SK-N-SH (cell line): ENCODE measurements at regions not wholly inside any gene's neighbourhood (a gene's known extent, or its start where the extent isn't known, plus 50 kb on each side); places are given as distances from the start of the nearest gene placed in this dataset.

Experiments used
- CTCF ChIA-PET: fragments of 300-600, 350-600 bp; formaldehyde crosslinking; extraction: SDS; loops from one replicate; lab custom pipeline; 2021; lab: Yijun Ruan, JAX
- POLR2A ChIA-PET: fragments of 350-600 bp; sonication (Branson Sonifier 250); formaldehyde crosslinking; extraction: SDS; loops from one replicate; lab custom pipeline; 2020; ENCODE audit warnings: antibody characterized with exemption, inconsistent platforms; lab: Yijun Ruan, JAX
- DNase-seq: peaks from one replicate; pipeline ENCODE4 v3.0.0; 2012
- H2AFZ ChIP-seq: fragments of 200-600 bp; sonication (generic); 2 replicates; pipeline ENCODE4 v1.8.1; 2016; ENCODE audit warnings: antibody characterized with exemption, mild to moderate bottlenecking, low read depth
- H3F3A ChIP-seq: fragments of 200-600 bp; sonication (generic); replicated peaks from 2 replicates; pipeline ENCODE3; 2016; ENCODE audit warnings: antibody characterized with exemption, mild to moderate bottlenecking; ENCODE audit not compliant: insufficient read depth
- H3K27ac ChIP-seq, 2 experiments: fragments of 200-500 bp in 1 of 2; fragments of 200-600 bp in 1 of 2; sonication (Bioruptor generic) in 1 of 2; sonication (generic), shearing (Covaris generic) in 1 of 2; 2 replicates each; pipeline versions ENCODE4 v1.5.1 to v1.6.1; 2014 to 2016; ENCODE audit warnings: low read depth in 2 of 2, inconsistent platforms in 1 of 2, low read length in 1 of 2, mild to moderate bottlenecking in 1 of 2, mixed read lengths in 1 of 2
- H3K27me3 ChIP-seq: fragments of 200-600 bp; sonication (generic), shearing (Covaris generic); 2 replicates; pipeline ENCODE4 v1.6.1; 2016; ENCODE audit warnings: mixed run types; ENCODE audit not compliant: insufficient read depth
- H3K36me3 ChIP-seq, 2 experiments: fragments of 200-500 bp in 1 of 2; fragments of 200-600 bp in 1 of 2; sonication (Bioruptor generic) in 1 of 2; sonication (generic) in 1 of 2; replicated peaks in 1 of 2; 2 replicates each; pipeline versions ENCODE3 to v1.5.1; 2014 to 2016; ENCODE audit warnings: low read length in 1 of 2, mild to moderate bottlenecking in 1 of 2; ENCODE audit not compliant: insufficient read depth in 2 of 2, control insufficient read depth in 1 of 2
- H3K4me1 ChIP-seq, 2 experiments: fragments of 200-500 bp in 1 of 2; fragments of 200-600 bp in 1 of 2; sonication (Bioruptor generic) in 1 of 2; sonication (generic), shearing (Covaris generic) in 1 of 2; 2 replicates each; pipeline versions ENCODE4 v1.5.1 to v1.6.1; 2014 to 2016; ENCODE audit warnings: low read depth in 1 of 2, low read length in 1 of 2, mixed run types in 1 of 2; ENCODE audit not compliant: insufficient read depth in 2 of 2, control insufficient read depth in 1 of 2
- H3K4me2 ChIP-seq: fragments of 200-600 bp; sonication (generic), shearing (Covaris generic); 2 replicates; pipeline ENCODE4 v1.6.1; 2017; ENCODE audit warnings: mixed run types
- H3K4me3 ChIP-seq, 2 experiments: fragments of 200-500 bp in 1 of 2; fragments of 200-600 bp in 1 of 2; sonication (Bioruptor generic) in 1 of 2; sonication (generic), shearing (Covaris generic) in 1 of 2; 2 replicates each; pipeline versions ENCODE4 v1.5.1 to v1.8.1; 2014 to 2016; ENCODE audit warnings: low read depth in 2 of 2, inconsistent platforms in 1 of 2, low read length in 1 of 2, mild to moderate bottlenecking in 1 of 2, mixed read lengths in 1 of 2, moderate library complexity in 1 of 2
- H3K79me2 ChIP-seq: fragments of 200-600 bp; sonication (generic); 2 replicates; pipeline ENCODE4 v1.8.1; 2017; ENCODE audit warnings: mild to moderate bottlenecking; ENCODE audit not compliant: insufficient read depth
- H3K9ac ChIP-seq: fragments of 200-600 bp; sonication (generic); 2 replicates; pipeline ENCODE4 v1.6.1; 2017; ENCODE audit warnings: mixed run types
- H3K9me2 ChIP-seq: fragments of 200-600 bp; sonication (generic); 2 replicates; pipeline ENCODE4 v1.6.1; 2017; ENCODE audit warnings: mixed run types
- H3K9me3 ChIP-seq: fragments of 200-600 bp; sonication (generic); 2 replicates; pipeline ENCODE4 v1.6.1; 2017; ENCODE audit warnings: mixed run types, mild to moderate bottlenecking, moderate library complexity
- H4K20me1 ChIP-seq: fragments of 200-600 bp; sonication (generic); 2 replicates; pipeline ENCODE4 v1.6.1; 2017; ENCODE audit warnings: mild to moderate bottlenecking, mixed run types; ENCODE audit not compliant: insufficient read depth
- CHD2 ChIP-seq: fragments of 150-350 bp; IDR thresholded peaks from 2 replicates; pipeline ENCODE4 v1.6.1; 2018; ENCODE audit warnings: low read length; ENCODE audit not compliant: partially characterized antibody
- FOSL2 ChIP-seq: IDR thresholded peaks from 2 replicates; pipeline ENCODE4 v1.4.0; 2012; ENCODE audit warnings: low read depth, mild to moderate bottlenecking, moderate library complexity, borderline replicate concordance
- FOXJ3 ChIP-seq: sonication (generic); formaldehyde crosslinking; IDR thresholded peaks from 2 replicates; pipeline ENCODE4 v1.5.1; 2020; ENCODE audit warnings: mild to moderate bottlenecking, missing genetic modification reagents
- FOXM1 ChIP-seq: IDR thresholded peaks from 2 replicates; pipeline ENCODE4 v1.4.0; 2012; ENCODE audit warnings: low read depth, mild to moderate bottlenecking
- GABPA ChIP-seq: IDR thresholded peaks from 2 replicates; pipeline ENCODE4 v1.4.0; 2012; ENCODE audit warnings: low read depth, mild to moderate bottlenecking
- IRF3 ChIP-seq: fragments of 150-350 bp; IDR thresholded peaks from 2 replicates; pipeline ENCODE4 v1.6.1; 2016; ENCODE audit warnings: mild to moderate bottlenecking, low read depth, low read length
- MEF2A ChIP-seq: IDR thresholded peaks from 2 replicates; pipeline ENCODE4 v1.4.0; 2012; ENCODE audit warnings: low read depth, borderline replicate concordance
- MXI1 ChIP-seq: IDR thresholded peaks from 2 replicates; pipeline ENCODE4 v1.6.1; 2012; ENCODE audit warnings: mild to moderate bottlenecking, low read depth, low read length, improper control_type of control experiment
- NFIC ChIP-seq: IDR thresholded peaks from 2 replicates; pipeline ENCODE4 v1.4.0; 2012; ENCODE audit warnings: borderline replicate concordance
- POLR2AphosphoS5 ChIP-seq: IDR thresholded peaks from 2 replicates; pipeline ENCODE4 v1.6.1; 2012; ENCODE audit warnings: low read depth, low read length
- RAD21 ChIP-seq: IDR thresholded peaks from 2 replicates; pipeline ENCODE4 v1.6.1; 2012; ENCODE audit warnings: mild to moderate bottlenecking, low read length
- RCOR1 ChIP-seq: fragments of 150-350 bp; IDR thresholded peaks from 2 replicates; pipeline ENCODE4 v1.6.1; 2017; ENCODE audit warnings: antibody characterized with exemption, low read length
- RFX5 ChIP-seq: IDR thresholded peaks from 2 replicates; pipeline ENCODE4 v1.6.1; 2012; ENCODE audit warnings: mild to moderate bottlenecking, improper control_type of control experiment, low read length
- RXRA ChIP-seq: IDR thresholded peaks from 2 replicates; pipeline ENCODE4 v1.4.0; 2012; ENCODE audit warnings: low read depth, mild to moderate bottlenecking, borderline replicate concordance
- SIN3A ChIP-seq: IDR thresholded peaks from 2 replicates; pipeline ENCODE4 v1.6.1; 2012; ENCODE audit warnings: low read depth, mild to moderate bottlenecking, low read length, moderate library complexity, borderline replicate concordance
- TAF1 ChIP-seq: IDR thresholded peaks from 2 replicates; pipeline ENCODE4 v1.6.1; 2012; ENCODE audit warnings: low read depth, mild to moderate bottlenecking, low read length, moderate library complexity, borderline replicate concordance
- TEAD4 ChIP-seq: IDR thresholded peaks from 2 replicates; pipeline ENCODE4 v1.4.0; 2012; ENCODE audit warnings: mild to moderate bottlenecking, borderline replicate concordance; ENCODE audit not compliant: insufficient read depth
- YY1 ChIP-seq: IDR thresholded peaks from 2 replicates; pipeline ENCODE4 v1.4.0; 2012; ENCODE audit warnings: low read depth, mild to moderate bottlenecking
- WGBS: methylation state at CpG from one replicate; pipeline ENCODE4 v1.1.6; 2017; ENCODE audit warnings: low lambda C conversion rate; 5-methylcytosine and 5-hydroxymethylcytosine counted together
- TF ChIP-seq, protein P1 (sequence below): IDR thresholded peaks from 2 replicates; pipeline ENCODE4 v1.6.1; 2012; ENCODE audit warnings: mild to moderate bottlenecking, low read depth, low read length, moderate library complexity

DNA sequence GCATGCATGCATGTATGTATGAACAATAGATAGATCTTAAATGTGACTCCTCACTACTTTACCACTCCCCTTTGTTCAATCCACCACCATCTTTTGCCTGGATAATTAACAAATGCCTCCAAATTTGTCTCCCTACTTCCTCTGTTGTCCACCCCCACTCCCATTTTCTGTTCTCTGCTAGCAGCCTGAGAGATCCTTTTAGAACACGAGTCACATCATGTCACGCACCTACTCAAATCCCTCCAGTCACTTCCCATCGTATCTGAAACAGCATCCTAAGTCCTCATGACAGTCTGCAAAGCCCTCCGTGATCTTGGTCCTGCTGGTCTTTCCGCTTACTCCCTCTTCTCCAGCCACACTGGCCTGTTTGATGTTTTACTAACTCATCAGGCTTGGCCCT, 527.3 kb downstream of the EPHA4 start:
- POLR2A ChIA-PET: no interaction called here
- H3K27me3 ChIP-seq: no peaks in the 10 kb centered on the region
- H2AFZ ChIP-seq: no peak overlapping the region
- no peaks in the 10 kb centered on the region for H3K9me3 ChIP-seq
- WGBS: 24% methylated on average over 5 of the region's 5 CpGs
- no peaks in the 10 kb centered on the region for H3F3A ChIP-seq
- no peak overlapping the region for H3K4me3 ChIP-seq
- H3K9me2 ChIP-seq: no peaks in the 10 kb centered on the region
- TF ChIP-seq NFIC (no peak), YY1 (no peak), MEF2A (no peak), RFX5 (no peak), TEAD4 (no peak)
- TF ChIP-seq, protein P1, sequence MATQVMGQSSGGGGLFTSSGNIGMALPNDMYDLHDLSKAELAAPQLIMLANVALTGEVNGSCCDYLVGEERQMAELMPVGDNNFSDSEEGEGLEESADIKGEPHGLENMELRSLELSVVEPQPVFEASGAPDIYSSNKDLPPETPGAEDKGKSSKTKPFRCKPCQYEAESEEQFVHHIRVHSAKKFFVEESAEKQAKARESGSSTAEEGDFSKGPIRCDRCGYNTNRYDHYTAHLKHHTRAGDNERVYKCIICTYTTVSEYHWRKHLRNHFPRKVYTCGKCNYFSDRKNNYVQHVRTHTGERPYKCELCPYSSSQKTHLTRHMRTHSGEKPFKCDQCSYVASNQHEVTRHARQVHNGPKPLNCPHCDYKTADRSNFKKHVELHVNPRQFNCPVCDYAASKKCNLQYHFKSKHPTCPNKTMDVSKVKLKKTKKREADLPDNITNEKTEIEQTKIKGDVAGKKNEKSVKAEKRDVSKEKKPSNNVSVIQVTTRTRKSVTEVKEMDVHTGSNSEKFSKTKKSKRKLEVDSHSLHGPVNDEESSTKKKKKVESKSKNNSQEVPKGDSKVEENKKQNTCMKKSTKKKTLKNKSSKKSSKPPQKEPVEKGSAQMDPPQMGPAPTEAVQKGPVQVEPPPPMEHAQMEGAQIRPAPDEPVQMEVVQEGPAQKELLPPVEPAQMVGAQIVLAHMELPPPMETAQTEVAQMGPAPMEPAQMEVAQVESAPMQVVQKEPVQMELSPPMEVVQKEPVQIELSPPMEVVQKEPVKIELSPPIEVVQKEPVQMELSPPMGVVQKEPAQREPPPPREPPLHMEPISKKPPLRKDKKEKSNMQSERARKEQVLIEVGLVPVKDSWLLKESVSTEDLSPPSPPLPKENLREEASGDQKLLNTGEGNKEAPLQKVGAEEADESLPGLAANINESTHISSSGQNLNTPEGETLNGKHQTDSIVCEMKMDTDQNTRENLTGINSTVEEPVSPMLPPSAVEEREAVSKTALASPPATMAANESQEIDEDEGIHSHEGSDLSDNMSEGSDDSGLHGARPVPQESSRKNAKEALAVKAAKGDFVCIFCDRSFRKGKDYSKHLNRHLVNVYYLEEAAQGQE: no peak
- H3K4me2 ChIP-seq: no peak overlapping the region
- H3K9ac ChIP-seq: no peak overlapping the region
- H4K20me1 ChIP-seq: no peaks in the 10 kb centered on the region
- no peaks in the 10 kb centered on the region for H3K79me2 ChIP-seq
- no peak overlapping the region for H3K27ac ChIP-seq
- CTCF ChIA-PET: interaction anchor here (0.7 kb wide), 1 partner anchor 36 kb away, joined by 4 read pairs; no protein-coding TSS in a partner anchor
- DNase-seq: no peak
- no peaks in the 10 kb centered on the region for H3K36me3 ChIP-seq
- H3K4me1 ChIP-seq: no peaks in the 10 kb centered on the region

DNA sequence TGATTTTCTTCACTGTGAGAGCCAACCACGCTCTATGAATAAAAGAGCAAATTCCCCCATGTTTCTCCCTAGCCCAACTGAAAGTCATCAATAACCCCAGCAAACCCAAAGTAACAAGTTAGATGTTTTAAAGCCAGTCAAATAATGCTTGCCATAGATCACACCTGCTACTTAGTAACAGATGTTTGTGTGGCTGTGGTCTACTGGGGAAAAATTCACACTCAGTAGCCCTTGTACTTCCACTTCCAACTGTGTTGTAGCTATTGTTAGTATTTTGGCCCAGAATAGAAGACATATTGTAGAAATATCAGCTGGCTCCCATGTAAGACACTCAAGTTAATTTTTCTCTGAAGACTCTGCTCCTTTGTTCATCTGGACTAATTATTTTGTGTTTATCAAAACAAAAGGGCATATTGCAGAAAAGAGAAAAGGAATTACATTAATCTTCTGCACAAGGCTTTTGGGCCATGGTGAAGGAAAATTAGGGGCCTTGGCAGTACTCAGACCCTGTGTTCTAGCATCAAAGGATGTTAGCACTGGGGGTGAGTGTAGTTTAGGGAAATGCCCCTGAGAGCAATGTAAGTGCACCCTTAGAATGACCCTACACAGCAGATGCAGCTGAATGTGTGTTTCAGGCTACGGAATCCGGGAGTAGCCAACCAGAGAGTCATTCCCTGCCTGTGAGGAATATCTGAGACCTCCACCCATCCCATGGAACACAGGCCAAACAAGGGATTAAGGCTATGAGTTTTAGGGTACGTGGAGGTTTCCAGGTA, 521.9 kb downstream of the EPHA4 start:
- ChIA-PET CTCF (no interaction called here), POLR2A (no interaction called here)
- no peak overlapping the region for H3K9ac ChIP-seq
- no peak overlapping the region for H3K27ac ChIP-seq
- no peaks in the 10 kb centered on the region for H3K4me1 ChIP-seq
- no peaks in the 10 kb centered on the region for H3F3A ChIP-seq
- no peaks in the 10 kb centered on the region for H3K36me3 ChIP-seq
- no peak overlapping the region for H2AFZ ChIP-seq
- H3K79me2 ChIP-seq: no peaks in the 10 kb centered on the region
- no peaks in the 10 kb centered on the region for H4K20me1 ChIP-seq
- 1% methylated on average over 4 of the region's 4 CpGs for WGBS
- no peaks in the 10 kb centered on the region for H3K9me2 ChIP-seq
- H3K27me3 ChIP-seq: no peaks in the 10 kb centered on the region; the same call in 1 of the 2 replicates
- H3K9me3 ChIP-seq: no peaks in the 10 kb centered on the region
- H3K4me2 ChIP-seq: no peak overlapping the region
- DNase-seq: no peak
- H3K4me3 ChIP-seq: no peak overlapping the region
- TF ChIP-seq TAF1: no peak
- no peak for TF ChIP-seq YY1
- no peak for TF ChIP-seq SIN3A
- no peak for TF ChIP-seq MEF2A
- no peak for TF ChIP-seq IRF3
- TF ChIP-seq RAD21: no peak
- no peak for TF ChIP-seq RXRA
- no peak for TF ChIP-seq MXI1
- no peak for TF ChIP-seq FOXJ3 (CRISPR knock-in tag)
- TF ChIP-seq GABPA: no peak
- no peak for TF ChIP-seq FOXM1
- TF ChIP-seq POLR2AphosphoS5: no peak
- no peak for TF ChIP-seq RCOR1
- TF ChIP-seq CHD2: no peak
- no peak for TF ChIP-seq RFX5
- TF ChIP-seq, protein P1: no peak
- TF ChIP-seq FOSL2: no peak
